ENCODE measurements at regions not wholly inside any gene's neighbourhood (a gene's known extent, or its start where the extent isn't known, plus 50 kb on each side); places are given as distances from the start of the nearest gene placed in this dataset.

DNA sequence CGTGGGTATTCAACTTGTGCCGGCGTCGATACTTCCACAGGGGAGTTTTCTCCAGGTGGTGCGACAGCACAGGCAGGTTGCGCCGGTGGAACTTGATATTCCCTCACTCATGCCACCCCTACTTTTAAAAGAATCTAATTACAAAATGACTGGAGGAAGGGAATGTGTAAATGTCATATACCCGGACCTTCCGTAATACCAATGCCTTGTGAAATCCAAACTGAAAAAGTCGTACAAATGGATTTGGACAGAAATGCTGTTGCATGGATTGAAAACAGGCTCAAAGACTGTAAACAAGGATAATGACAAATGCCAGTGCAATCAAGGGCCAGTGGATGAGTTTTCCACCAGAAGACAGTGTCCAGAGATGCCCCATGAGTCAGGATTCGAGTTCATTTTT lies 235.3 kb upstream of the USP25 start:
- no peak for DNase-seq

DNA sequence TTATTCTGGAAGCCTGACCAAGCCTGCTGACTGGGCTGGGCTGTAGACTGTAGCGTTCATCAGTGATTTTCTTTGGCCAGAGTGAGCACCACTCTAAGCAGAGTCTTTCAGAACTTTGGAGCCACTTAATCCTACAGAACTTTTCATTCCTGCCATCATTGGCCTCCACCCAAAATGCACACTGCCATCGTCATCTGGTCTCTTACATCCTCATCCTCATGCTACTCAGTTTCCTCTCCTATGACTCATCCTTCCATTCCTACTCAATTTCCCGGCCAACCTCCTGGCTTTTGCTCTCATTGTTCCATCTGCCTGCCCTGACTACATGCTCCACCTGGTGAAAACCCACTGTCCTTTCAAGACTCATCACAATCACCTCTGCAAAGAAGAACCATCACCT lies 233.8 kb upstream of the USP25 start:
- no peak for DNase-seq

DNA sequence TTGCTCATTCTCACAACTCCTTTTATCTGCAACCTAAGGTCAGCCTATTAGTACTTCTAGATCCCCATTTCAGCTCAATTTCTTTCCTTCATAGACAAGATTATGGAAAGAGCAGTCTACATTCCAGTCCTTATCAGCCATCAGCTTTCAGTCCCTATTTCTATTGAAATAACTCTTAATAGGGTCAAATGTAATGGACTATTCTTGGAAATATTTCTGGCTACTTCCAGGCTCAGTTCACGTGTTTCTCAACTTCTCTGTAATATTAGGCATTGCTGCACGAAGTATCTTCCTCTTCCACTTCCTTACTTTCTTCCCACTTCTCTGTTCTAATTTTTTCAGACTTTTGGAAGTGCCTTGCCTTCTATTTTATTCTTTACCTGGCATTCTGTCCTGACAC lies 232.9 kb upstream of the USP25 start:
- DNase-seq = no peak

DNA sequence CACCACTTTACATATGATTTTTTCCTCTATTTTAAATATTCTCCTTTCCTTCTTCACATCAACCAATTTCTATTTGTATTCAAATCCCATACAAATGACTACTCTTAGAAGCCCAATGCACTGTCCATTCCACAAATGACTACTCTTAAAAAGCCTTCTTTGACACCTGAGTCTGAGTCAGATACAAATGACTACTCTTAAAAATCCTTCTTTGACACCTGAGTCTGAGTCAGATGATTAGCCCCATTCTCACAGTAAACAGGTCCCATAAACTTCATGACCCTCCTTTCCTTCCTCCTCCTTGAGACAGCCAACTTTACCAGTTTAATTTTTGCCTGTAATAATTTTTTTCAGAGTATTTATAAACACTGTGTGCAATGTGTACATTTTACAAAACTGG lies 231.3 kb upstream of the USP25 start:
- no peak for DNase-seq

DNA sequence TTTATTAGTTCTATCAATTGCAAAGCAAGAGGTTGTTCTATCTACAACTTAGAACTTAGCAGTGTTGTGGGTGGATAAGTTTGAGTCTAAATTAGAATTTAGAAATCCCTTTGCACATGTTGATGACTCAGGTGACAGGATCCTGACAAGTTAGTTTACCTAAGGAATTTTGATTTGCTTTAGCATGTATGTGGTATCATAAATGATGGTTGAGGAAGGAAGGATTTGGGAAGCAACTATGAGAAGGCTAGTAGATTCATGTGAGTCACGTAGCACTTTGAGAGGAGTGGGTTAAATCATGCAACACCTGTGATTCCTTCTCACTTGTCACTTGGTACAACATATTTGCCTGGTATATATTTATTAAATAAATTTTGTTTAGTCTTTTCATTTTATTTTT lies 223.7 kb upstream of the USP25 start:
- DNase-seq = no peak

DNA sequence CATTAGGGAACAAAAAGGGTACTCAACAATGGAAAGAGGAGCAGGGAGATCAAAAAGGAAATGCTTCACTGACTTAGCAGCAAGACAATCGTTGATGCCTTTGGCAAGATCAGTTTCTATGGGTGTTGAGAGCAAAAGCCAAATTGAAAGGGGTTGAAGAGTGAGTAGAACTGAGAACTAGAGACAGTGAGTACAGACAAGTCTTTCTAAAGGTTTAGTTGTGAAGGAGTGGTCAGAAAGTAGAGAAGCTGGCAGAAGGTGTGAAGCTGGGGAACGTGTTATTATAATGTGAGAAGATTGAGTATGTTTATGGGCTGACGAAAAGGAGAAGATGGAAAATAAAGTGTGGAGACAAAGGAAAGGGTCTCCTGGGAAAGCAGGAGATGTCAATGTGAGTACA lies 221.2 kb upstream of the USP25 start:
- DNase-seq = no peak

DNA sequence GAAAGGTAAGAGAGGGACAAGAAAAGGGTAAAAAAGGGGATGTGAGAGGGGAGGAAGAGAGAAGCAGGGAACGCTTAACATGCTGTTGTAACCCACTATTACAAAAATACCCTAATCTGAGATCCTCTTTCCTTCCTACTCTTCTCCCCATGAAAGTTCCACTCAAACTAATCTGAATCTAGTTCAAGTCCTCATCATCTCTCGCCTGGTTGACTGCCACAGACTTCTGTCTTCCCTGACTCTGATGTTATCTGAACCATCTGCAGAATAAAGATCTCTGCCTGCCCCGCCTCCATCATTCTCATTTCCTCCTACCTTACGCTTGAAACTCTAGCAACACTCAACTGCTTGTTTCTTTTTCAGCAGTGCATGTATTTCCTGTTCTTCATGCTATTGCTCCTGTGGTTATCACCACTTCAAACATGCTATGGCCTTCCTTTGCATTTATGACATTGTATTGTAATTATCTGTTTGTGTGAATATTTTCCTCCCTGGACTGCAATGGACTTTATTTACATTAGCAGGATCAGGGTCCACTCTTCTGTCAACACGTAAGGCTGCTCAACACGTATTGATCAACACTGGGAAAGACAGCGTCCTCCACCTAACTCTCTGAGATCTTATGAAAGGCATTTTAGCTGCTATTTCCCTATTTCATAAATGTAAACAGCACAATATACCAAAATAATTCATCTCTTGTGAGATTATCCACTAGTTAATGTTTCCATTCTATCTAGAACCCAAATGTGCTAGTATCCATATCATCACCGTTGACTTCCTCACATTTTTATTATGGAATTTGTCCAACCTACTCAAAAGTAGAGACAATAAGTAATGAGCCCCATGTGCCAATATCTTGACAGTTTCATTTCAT lies 215.5 kb upstream of the USP25 start:
- no peak for DNase-seq

DNA sequence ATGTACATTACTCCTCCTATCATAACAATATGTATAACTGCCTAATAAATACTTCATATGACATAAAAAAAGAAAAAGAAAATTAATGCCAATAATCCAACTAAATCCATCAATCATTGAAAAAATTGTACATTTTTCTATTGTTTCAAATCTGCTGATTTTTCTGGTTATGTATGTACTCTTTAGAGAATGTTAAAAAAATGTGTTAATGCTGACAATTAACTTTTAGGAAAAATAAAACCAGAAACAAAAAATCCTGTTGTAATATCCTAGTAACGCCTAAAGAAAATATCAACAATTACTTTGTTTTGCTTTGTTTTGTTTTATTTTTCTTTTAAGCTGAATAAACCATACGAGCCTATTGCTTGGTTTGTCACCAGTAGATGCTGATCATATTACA lies 213.9 kb upstream of the USP25 start:
- DNase-seq = no peak

DNA sequence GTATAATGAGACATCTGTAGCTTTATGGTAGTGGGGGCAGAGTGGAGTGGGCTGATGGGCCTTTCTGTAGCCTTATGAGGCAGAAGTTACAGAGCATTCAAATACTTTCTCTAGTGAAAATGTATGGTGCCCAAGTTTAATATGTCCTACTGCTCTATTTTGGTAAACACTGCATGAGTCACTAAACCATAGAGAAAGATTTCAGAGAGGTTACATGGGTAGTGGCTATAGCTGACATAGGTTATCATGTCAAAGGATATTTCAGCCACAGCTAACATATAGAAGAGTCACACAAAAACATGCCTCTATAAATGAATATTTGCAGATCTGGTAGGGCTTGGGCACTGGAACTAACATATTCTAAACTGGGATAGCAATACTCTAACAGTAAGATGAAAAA lies 212.4 kb upstream of the USP25 start:
- no peak for DNase-seq

DNA sequence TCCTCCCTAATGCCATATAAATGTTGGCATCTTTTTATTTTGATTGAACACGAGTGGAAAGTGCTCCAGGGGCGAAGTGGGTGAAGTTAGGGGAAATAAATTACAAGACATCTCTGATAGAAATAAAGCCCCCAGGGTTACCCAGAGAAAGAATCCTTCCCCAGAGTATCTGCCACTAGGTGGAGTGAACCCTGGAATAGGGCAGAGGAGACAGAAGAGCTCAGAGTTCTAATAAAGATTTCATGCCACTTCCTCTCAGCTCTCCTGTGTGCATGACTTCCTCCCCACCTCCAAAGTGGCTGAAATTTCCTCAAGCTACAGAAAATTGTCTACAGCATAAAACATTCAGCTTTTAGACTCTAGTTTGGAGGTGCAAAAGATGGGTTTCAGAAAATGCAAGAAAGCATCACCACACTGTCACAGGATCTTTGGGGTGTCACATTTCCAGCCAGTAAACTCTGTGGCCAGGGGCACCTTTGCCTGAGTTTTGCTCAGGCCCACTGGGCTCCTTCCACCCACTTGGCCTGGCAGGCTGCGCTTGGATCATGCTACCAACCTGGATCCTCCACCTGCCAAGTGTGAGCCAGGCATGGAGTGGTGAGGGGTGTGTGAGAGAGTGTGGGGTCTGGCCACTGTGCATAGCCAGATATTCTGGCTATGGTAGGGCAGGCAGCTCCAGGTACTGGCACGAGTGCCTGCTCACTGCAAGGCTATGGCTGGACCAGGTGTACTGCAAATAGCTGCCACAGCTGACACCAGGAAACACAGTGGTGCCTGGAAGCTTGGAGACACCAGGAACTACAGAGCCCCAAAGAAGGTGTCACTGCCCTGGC lies 208.8 kb upstream of the USP25 start:
- DNase-seq = no peak

DNA sequence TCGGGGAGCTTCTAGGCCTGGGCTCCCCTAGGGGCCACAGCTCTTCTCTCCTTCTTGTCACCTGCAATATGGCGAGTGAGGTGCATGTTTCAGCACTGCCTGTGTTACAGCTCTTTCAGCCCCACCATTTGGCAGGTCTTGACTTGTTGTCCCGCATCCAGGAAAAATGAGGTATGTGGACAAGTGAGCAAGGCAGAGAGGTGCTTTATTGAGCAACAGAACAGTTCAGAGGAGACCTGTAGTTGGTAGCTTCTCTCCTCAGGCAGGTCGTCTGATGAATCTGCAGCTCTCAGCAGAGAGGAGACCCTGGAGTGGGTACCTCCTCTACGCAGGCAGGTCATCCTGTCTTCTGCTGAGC lies 208.2 kb upstream of the USP25 start:
- DNase-seq = no peak

DNA sequence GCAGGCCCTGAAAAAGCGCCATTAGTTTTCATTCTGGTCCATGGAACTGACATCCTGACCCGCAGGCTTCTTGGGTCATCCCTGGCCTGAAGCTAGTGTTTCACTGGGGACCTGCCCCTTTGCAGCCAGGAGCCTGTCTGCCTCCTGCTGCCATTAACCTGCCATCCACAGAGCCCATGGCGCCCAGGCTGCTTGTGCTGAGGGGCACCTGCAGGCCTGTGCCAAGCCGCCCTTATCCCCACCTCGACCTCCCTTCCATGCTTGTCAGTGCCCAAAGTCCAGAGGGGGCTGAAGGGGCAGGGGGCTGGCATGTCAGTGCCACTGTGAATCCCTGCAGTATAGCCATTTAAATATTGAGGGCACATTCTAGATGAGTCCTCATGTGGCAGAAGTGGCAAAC lies 207.6 kb upstream of the USP25 start:
- DNase-seq = no peak

DNA sequence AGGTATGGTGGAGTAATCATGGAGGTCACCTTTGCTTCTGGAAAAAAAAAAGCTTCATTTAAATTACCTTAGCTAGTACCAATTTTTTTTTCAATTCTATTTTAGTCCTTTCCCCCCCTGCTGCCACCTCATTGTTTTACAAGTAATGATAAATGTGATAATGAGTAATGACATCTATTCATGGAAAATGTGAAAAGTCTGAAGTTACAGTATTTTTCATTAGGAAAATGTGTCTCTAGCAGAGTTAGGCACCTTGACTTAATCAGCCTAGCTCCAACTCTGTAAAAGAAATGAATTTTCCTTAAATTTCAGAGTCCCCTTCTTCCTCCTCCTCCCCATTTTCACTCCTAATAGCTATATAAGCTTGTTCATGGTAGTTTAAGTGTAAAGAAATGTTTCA lies 204.9 kb upstream of the USP25 start:
- DNase-seq = no peak

DNA sequence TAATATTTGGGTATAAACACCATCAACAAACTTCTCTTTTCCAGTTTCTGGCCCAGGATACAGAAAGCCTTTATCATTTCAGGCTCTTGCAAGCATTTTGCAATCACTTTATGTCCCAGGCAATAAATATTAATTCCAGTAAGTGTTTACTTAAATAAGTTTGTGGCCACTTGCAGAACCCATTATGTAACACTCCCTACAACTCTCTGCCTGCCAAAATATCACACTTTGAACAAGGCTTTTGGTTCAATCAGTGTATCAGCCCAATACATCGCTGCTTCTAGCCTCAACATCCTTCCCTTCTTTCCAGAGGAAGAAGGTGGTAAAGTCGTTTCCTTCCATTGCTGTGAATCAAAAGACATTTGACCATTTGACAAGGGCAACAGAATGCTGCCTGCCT lies 203.0 kb upstream of the USP25 start:
- DNase-seq = no peak

DNA sequence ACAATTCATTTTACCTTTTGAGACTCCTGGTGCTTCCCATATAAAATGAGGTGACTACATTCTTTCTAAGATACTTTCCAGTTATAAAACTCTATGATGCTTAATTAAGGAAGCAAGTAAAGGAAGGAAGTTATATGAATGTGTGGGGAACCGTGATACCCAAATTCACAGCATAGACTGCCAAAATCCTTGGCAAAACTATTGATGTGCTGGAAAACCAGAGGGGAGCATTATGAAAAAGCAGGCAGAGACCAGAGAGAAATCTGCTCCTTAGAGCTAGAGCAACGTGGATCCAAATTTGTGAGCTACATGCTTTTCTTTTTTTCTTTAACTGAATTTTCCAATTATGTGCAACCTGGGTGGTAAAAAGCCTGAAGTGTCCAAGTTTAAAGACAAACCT lies 201.4 kb upstream of the USP25 start:
- no peak for DNase-seq

DNA sequence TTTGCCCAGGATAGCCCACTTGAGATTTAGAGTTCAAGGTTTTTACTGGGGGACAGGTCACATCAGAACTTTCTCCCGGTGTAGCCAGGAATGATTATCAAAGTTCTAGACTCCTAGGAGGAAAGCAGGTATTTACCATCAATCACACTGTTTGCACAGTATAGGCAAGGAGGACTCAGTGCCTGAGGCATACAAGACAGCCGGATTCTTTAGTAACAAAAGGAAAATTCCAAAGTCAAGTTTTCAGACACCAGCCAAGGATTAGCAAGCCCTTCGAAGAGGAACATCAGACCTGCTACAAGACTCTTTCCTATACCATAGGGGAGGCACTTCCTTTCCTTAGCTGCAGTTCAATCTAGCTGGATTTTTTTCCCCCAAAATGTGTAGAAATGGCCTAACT lies 197.8 kb upstream of the USP25 start:
- DNase-seq = no peak

DNA sequence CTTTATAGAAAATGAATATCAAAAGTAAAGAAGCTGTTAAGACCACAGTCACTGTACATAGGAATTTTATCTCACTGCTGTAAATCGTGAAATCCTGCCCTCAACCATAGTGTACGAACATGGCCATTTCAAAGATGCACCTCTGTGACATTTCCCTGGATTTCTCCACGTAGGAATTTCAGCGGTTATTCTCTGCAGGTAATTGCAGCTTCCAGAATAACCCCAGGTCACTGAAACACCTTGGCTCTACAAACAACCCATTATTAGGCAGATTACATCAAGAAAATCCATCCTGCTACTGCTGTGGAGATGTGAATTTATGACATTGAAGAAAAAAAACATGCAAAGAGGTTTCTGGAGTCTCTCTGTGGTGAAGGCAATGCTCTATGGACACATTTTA lies 196.2 kb upstream of the USP25 start:
- no peak for DNase-seq

DNA sequence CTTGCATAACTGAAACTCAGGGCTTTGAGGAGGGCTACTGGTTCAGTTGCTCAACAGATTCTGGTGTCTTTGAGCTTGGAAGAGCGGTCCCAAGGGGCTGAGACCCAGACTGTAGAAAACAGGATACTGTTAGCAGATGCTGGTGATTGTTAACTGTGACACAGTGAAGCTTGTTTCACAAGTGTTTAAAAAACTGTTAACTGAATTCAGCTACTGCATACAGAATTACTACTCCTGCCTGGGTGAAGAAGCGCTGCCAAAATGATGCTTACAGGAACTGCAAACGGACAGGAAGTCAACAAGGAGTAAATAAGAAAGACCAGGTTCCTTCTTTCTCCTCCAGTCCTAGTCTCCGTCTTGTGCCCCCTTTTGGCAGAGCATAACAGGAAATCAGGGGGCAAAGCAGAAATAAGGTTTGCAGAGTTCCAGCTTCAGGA lies 195.3 kb upstream of the USP25 start:
- no peak for DNase-seq

DNA sequence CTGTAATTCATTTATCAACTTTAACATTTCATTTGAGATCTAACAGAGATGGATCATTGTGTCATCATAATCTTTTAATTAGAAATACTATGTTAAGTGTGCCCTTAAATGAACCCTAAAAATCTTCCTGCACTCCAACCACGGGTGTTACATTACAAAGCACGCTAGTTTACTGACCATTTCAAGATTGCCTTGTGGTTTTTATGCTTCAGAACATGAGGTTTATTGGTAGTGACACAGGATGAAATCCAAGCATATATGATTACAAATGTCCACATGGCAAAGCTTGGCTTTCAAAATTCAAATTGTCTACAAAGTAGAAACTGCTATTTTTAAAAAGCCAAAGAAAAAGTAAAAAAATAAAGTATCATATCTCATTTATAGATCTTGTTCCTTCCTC lies 190.4 kb upstream of the USP25 start:
- DNase-seq = no peak

DNA sequence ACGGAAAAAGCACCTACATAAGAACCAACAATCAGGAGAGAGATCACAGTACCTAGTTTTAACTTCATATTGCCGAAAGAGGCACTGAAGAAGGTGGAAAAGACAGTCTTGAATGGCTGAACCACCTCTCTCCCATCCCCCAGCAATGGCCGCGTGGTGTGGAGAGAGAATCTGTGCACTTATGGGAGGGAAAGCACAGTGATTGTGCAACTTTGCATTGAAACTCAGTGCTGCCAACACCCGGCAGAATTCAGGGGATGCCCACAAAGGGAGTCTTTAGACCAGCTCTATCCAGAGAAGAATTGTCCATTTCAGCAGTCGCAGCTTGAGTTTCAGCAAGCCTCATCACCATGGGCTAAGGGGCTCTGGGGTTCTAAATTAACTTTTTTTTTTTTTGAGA lies 186.3 kb upstream of the USP25 start:
- DNase-seq = no peak

DNA sequence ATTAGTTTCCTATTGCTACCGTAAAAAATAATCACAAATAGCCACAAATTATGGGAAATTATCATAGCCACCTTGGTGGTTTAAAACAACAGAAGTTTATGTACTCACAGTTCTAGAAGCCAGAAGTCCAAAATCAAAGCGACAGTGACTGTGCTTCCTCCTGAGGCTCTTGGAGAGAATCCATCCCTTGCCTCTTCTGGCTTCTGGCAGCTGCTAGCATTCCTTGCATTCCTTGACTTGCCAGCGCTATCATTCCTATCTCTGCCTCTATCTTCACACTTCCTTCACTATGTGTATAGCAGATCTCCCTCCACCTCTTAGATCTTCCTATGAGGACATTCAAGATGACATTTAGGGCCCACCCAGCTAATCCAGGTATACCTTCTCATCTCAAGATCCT lies 180.1 kb upstream of the USP25 start:
- no peak for DNase-seq

DNA sequence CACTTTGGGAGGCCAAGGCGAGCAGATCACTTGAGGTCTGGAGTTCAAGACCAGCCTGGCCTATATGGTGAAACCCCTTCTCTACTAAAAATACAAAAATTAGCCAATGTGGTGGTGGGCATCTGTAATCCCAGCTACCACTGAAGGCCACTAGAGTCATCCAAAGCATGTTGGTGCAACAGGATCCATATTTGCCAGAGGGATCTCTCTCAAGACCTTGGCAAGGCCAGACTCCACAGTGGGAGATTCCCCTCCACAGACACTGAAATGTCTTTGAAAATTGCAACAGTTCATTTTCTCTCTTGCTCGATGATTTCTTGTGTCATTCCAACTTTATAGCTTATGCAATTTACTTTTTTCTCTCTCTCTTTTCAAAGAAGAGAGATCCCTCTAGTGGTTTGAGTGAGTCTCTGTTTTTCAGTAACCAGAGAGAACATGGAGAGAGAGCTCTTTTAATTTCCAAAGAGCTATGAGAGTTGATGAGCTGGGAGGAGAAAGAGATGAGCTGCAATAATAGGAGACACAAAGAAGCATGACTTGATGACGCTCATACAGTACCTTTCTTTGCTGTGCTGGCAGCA lies 176.8 kb upstream of the USP25 start:
- no peak for DNase-seq

DNA sequence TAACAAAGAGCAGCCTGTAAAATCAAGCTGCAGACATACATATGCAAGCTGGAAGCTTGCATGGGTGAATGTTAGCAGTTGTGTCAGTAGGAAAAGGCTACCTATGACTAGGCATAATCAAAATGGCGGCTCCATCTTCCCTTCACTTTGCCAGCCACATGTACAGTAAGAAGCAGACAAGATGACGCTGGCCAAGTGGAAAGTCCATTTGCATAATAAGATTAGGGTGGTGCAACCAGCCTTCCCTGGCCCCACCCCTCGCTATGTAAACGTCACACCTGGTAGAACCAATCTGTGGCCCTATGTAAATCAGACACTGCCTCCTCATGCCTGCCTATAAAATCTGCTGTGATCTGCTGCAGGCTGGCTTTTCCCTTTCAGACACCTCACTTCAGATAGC lies 171.9 kb upstream of the USP25 start:
- no peak for DNase-seq

DNA sequence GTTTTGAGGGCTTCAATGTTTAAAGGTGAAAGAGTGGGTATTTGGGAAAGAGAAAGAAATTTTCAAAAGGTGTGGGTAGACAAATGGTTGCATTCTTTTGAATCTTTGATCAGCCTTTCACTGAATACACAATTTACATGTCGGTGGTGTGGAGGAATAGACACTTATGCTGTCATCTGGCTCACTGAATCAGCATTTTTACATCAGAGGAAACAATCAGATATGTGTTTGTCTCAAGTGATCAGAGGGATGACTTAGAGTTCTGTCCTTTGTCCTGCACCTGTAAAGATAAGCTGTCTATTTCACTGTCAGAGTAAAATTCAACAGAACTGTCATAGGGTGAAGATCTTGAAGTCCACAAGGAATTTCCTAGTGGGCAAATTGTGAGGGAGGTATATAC lies 170.9 kb upstream of the USP25 start:
- DNase-seq = no peak
